ENCODE measurements at regions not wholly inside any gene's neighbourhood (a gene's known extent, or its start where the extent isn't known, plus 50 kb on each side); places are given as distances from the start of the nearest gene placed in this dataset.

- DNase-seq (ENCODE audit: low spot score), result no peak
- no peak for TF ChIP-seq CTCF (IDR thresholded peaks at IDR 0.05; ENCODE audit: extremely low read depth, missing control alignments)
Observed at GRCh38 chr1:60222360-60223115, 149.0 kb upstream of the C1orf87 start.

- no peak for DNase-seq (ENCODE audit: low spot score)
- no peak for TF ChIP-seq CTCF (IDR thresholded peaks at IDR 0.05; ENCODE audit: extremely low read depth, missing control alignments)
Observed at GRCh38 chr1:60213253-60213652, 139.7 kb upstream of the C1orf87 start.

GRCh38 chr1:60196026-60196425, 122.5 kb upstream of the C1orf87 start:
- DNase-seq (ENCODE audit: low spot score), result no peak
- no peak for TF ChIP-seq CTCF (IDR thresholded peaks at IDR 0.05; ENCODE audit: extremely low read depth, missing control alignments)

GRCh38 chr1:60185684-60186083, 112.1 kb upstream of the C1orf87 start:
- DNase-seq (ENCODE audit: low spot score), result no peak
- no peak for TF ChIP-seq CTCF (IDR thresholded peaks at IDR 0.05; ENCODE audit: extremely low read depth, missing control alignments)

- no peak for DNase-seq (ENCODE audit: low spot score)
- TF ChIP-seq CTCF (IDR thresholded peaks at IDR 0.05; ENCODE audit: extremely low read depth, missing control alignments), result no peak
Observed at GRCh38 chr1:60184521-60184920, 111.0 kb upstream of the C1orf87 start.

- no peak for DNase-seq (ENCODE audit: low spot score)
- TF ChIP-seq CTCF (IDR thresholded peaks at IDR 0.05; ENCODE audit: extremely low read depth, missing control alignments), result no peak
Observed at GRCh38 chr1:60173729-60174505, 100.3 kb upstream of the C1orf87 start.

- no peak for DNase-seq (ENCODE audit: low spot score)
- TF ChIP-seq CTCF (IDR thresholded peaks at IDR 0.05; ENCODE audit: extremely low read depth, missing control alignments), result no peak
Observed at GRCh38 chr1:60173006-60173405, 99.4 kb upstream of the C1orf87 start.
